K562 (cell line): ENCODE measurements at regions not wholly inside any gene's neighbourhood (a gene's known extent, or its start where the extent isn't known, plus 50 kb on each side); places are given as distances from the start of the nearest gene placed in this dataset.

Source experiments
- ATAC-seq: fragments of 200-7000 bp; cut with Tn5 transposase; 3 replicates; pipeline ENCODE4 v1.9.1; 2020; ENCODE audit warnings: moderate library complexity
- BruUV-seq: library from RNA; stranded (reverse); fragments of 400-500 nt; replicated peaks from 2 replicates; lab custom pipeline; 2021; lab: Mats Ljungman, UMichigan
- CTCF ChIA-PET: fragments of 300-600 bp; formaldehyde crosslinking; extraction: SDS; loops from one replicate; lab custom pipeline; 2021; ENCODE audit warnings: low intra/inter-chr PET ratio; lab: Yijun Ruan, JAX
- POLR2A ChIA-PET: fragments of 300-600, 350-650 bp; sonication (Branson Sonifier 250); formaldehyde crosslinking; extraction: SDS; loops from one replicate; lab custom pipeline; 2021; ENCODE audit warnings: antibody characterized with exemption, inconsistent platforms; lab: Yijun Ruan, JAX
- DNase-seq, 4 experiments: peaks; one replicate each; pipeline versions ENCODE4 v3.0.0 to v3.0.0-alpha.2; 2011 to 2018; ENCODE audit warnings: low spot score in 3 of 4, mixed read lengths in 3 of 4; ENCODE audit errors: extremely low read depth in 1 of 4
- FAIRE-seq: peaks from 2 replicates; lab custom pipeline; 2011; peaks lifted over from hg19 to GRCh38; lab: Jason Lieb, UNC
- H2AFZ ChIP-seq: 2 replicates; pipeline ENCODE4 v1.6.0; 2011; ENCODE audit warnings: low read depth, low read length, control low read depth, inconsistent platforms
- H3K27ac ChIP-seq: fragments of 200-600 bp; 3 replicates; pipeline ENCODE4 v1.8.0; 2011; ENCODE audit warnings: low read depth, mild to moderate bottlenecking, control low read depth, inconsistent platforms, low read length, moderate library complexity, mixed read lengths; ENCODE audit errors: extremely low read depth
- H3K27me3 ChIP-seq, 2 experiments: fragments of 300-600 bp in 1 of 2; 2 replicates in 1 of 2; 3 replicates in 1 of 2; pipeline versions ENCODE4 v1.6.0 to v1.8.0; 2011; ENCODE audit warnings: inconsistent platforms in 2 of 2, low read length in 2 of 2, mild to moderate bottlenecking in 1 of 2, mixed read lengths in 1 of 2, moderate library complexity in 1 of 2; ENCODE audit not compliant: control insufficient read depth in 2 of 2, insufficient read depth in 2 of 2
- H3K36me3 ChIP-seq: fragments of 300-600 bp; 3 replicates; pipeline ENCODE4 v1.8.0; 2011; ENCODE audit warnings: mild to moderate bottlenecking, low read length, inconsistent platforms; ENCODE audit not compliant: control insufficient read depth, insufficient read depth
- H3K4me1 ChIP-seq, 2 experiments: fragments of 200-600 bp in 1 of 2; replicated peaks in 1 of 2; 2 replicates in 1 of 2; 3 replicates in 1 of 2; pipeline versions ENCODE4 v1.5.1 to v1.8.0; 2011; ENCODE audit warnings: inconsistent platforms in 2 of 2, low read length in 2 of 2, mild to moderate bottlenecking in 1 of 2, mixed read lengths in 1 of 2, moderate library complexity in 1 of 2; ENCODE audit not compliant: control insufficient read depth in 2 of 2, insufficient read depth in 2 of 2
- H3K4me2 ChIP-seq: 2 replicates; pipeline ENCODE4 v1.6.1; 2011; ENCODE audit warnings: low read length, control low read depth, inconsistent platforms, mixed read lengths; ENCODE audit not compliant: insufficient read depth
- H3K4me3 ChIP-seq: fragments of 200-600 bp; sonication (generic), shearing (Covaris generic); 2 replicates; pipeline ENCODE4 v1.5.1; 2016; ENCODE audit warnings: control low read depth, inconsistent platforms
- H3K79me2 ChIP-seq: fragments of 200-600 bp; 3 replicates; pipeline ENCODE4 v1.8.0; 2011; ENCODE audit warnings: low read length, inconsistent platforms; ENCODE audit not compliant: control insufficient read depth, insufficient read depth
- H3K9ac ChIP-seq, 2 experiments: 2 replicates each; pipeline versions ENCODE4 v1.6.0 to v1.6.1; 2011; ENCODE audit warnings: low read depth in 2 of 2, low read length in 2 of 2, control low read depth in 1 of 2, inconsistent platforms in 1 of 2, mild to moderate bottlenecking in 1 of 2, mixed read lengths in 1 of 2; ENCODE audit not compliant: insufficient read depth in 1 of 2
- H3K9me1 ChIP-seq: one replicate; pipeline ENCODE4 v1.6.0; 2011; ENCODE audit warnings: inconsistent platforms, mild to moderate bottlenecking, low read length, moderate library complexity; ENCODE audit not compliant: control insufficient read depth, insufficient read depth
- H3K9me3 ChIP-seq: replicated peaks from 2 replicates; pipeline ENCODE4 v1.5.1; 2011; ENCODE audit warnings: low read depth, low read length, inconsistent platforms; ENCODE audit not compliant: control insufficient read depth, insufficient read depth
- H4K20me1 ChIP-seq: replicated peaks from 2 replicates; pipeline ENCODE4 v1.6.1; 2011; ENCODE audit warnings: low read length, inconsistent platforms, mixed read lengths; ENCODE audit not compliant: control insufficient read depth, insufficient read depth
- C11orf30 ChIP-seq: fragments of 450-650 bp; IDR thresholded peaks from 2 replicates; pipeline ENCODE4 v1.6.1; 2016; ENCODE audit warnings: low read depth, mild to moderate bottlenecking
- DACH1 ChIP-seq: fragments of 450-650 bp; IDR thresholded peaks from 2 replicates; pipeline ENCODE4 v1.6.1; 2018; ENCODE audit not compliant: partially characterized antibody
- DMBX1 ChIP-seq: fragments of 250-450 bp; sonication (Bioruptor Pico); IDR thresholded peaks from 2 replicates; pipeline ENCODE4 v1.8.0; 2022; ENCODE audit warnings: inconsistent platforms, mild to moderate bottlenecking, moderate library complexity, borderline replicate concordance
- ESRRA ChIP-seq: fragments of 450-650 bp; IDR thresholded peaks from 2 replicates; pipeline ENCODE4 v1.6.1; 2014; ENCODE audit warnings: low read depth, mild to moderate bottlenecking, moderate library complexity, borderline replicate concordance
- KLF16 ChIP-seq: IDR thresholded peaks from 2 replicates; pipeline ENCODE4 v1.6.1; 2016; ENCODE audit warnings: antibody characterized with exemption
- SMAD1 ChIP-seq: fragments of 150-350 bp; IDR thresholded peaks from 2 replicates; pipeline ENCODE4 v1.6.1; 2014; ENCODE audit warnings: low read length, low read depth; ENCODE audit not compliant: partially characterized antibody
- SP1 ChIP-seq: sonication (generic); formaldehyde crosslinking; IDR thresholded peaks from 2 replicates; pipeline ENCODE4 v1.8.1; 2022; ENCODE audit warnings: mild to moderate bottlenecking, missing genetic modification reagents
- SRSF9 ChIP-seq: fragments of 200-400 bp; formaldehyde crosslinking; IDR thresholded peaks from 2 replicates; pipeline ENCODE4 v1.6.1; 2017; ENCODE audit warnings: low read depth, low read length, borderline replicate concordance
- XRCC3 ChIP-seq: fragments of 450-650 bp; IDR thresholded peaks from 2 replicates; pipeline ENCODE4 v1.6.1; 2017; ENCODE audit warnings: mild to moderate bottlenecking, moderate library complexity
- YBX1 ChIP-seq: fragments of 450-650 bp; IDR thresholded peaks from 2 replicates; pipeline ENCODE4 v1.7.1; 2016; ENCODE audit warnings: mild to moderate bottlenecking
- ZNF12 ChIP-seq: sonication (generic); formaldehyde crosslinking; IDR thresholded peaks from 2 replicates; pipeline ENCODE4 v1.4.0; 2020; ENCODE audit warnings: mild to moderate bottlenecking, missing genetic modification reagents
- ZNF324 ChIP-seq: fragments of 250-450 bp; sonication (Bioruptor Pico); IDR thresholded peaks from 2 replicates; pipeline ENCODE4 v1.4.0; 2020; ENCODE audit warnings: mild to moderate bottlenecking
- WGBS: fragments of 100-300 bp; shearing (Covaris generic); methylation state at CpG from one replicate; pipeline ENCODE4 v1.1.6; 2016; ENCODE audit warnings: low coverage, mixed read lengths; ENCODE audit not compliant: insufficient coverage; ENCODE audit errors: missing lambda C conversion rate; 5-methylcytosine and 5-hydroxymethylcytosine counted together
- in situ Hi-C: fragments of 300-500 bp; cut with MboI; formaldehyde crosslinking; loops from 4 replicates; pipeline ENCODE4 v1.15.0; 2018; ENCODE audit warnings: inconsistent platforms, mixed read lengths
- intact Hi-C: fragments of 100-400 bp; cut with micrococcal nuclease; formaldehyde crosslinking; loops from 2 replicates; pipeline ENCODE4 v1.14.2; 2022
- TF ChIP-seq, protein P1 (sequence below), 2 experiments: fragments of 450-650 bp in 1 of 2; sonication (generic) in 1 of 2; formaldehyde crosslinking; conservative IDR thresholded peaks; 2 replicates each; pipeline versions ENCODE4 v1.4.0 to v1.8.1; 2020 to 2022; ENCODE audit warnings: mild to moderate bottlenecking in 1 of 2, missing genetic modification reagents in 1 of 2
- TF ChIP-seq, protein P2 (sequence below): fragments of 450-650 bp; formaldehyde crosslinking; IDR thresholded peaks from 2 replicates; pipeline ENCODE4 v1.4.0; 2022; ENCODE audit warnings: missing genetic modification characterization

DNA sequence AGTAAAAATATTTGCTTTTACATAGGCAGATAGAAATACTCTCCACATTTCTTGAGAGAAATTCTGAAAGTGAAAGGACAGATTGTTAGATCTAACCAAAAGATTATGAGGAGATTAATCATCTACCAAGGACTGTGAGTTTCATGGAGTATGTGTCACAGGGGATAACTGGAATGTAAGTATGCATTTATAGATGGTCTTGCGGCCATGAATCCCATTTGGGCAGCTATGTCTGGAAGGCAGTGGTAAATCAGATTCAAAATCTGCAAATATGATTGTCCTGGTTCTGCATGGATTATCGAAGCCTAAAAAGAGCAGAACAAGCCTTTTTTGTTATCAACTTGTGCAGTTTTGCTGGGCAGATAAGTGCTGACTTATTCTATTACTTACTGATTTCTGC lies 293.8 kb downstream of the RFPL4B start:
- Histone ChIP-seq H3K4me2 (no peak overlapping the region), H3K9ac (no peak overlapping the region), H3K79me2 (no peaks in the 10 kb centered on the region), H4K20me1 (no peaks in the 10 kb centered on the region), H2AFZ (no peak overlapping the region), H3K4me1 (no peaks in the 10 kb centered on the region), H3K4me3 (no peak overlapping the region), H3K36me3 (no peaks in the 10 kb centered on the region), H3K27ac (no peak overlapping the region), H3K9me1 (no peaks in the 10 kb centered on the region), H3K9me3 (no peaks in the 10 kb centered on the region)
- 37% methylated on average over 2 of the region's 2 CpGs for WGBS
- ChIA-PET CTCF (no interaction called here), POLR2A (no interaction called here)
- no TSS peak for BruUV-seq
- FAIRE-seq (no peak), ATAC-seq (no peak), DNase-seq (no peak)
- in situ Hi-C loops (no loop called here), intact Hi-C loops (no loop called here)
- no peak for TF ChIP-seq ZNF12
- TF ChIP-seq XRCC3: no peak
- no peak for TF ChIP-seq SMAD1
- no peak for TF ChIP-seq C11orf30
- no peak for TF ChIP-seq DACH1
- TF ChIP-seq ESRRA: no peak
- TF ChIP-seq SP1 (CRISPR knock-in tag): no peak
- TF ChIP-seq YBX1: no peak
- TF ChIP-seq, protein P1, sequence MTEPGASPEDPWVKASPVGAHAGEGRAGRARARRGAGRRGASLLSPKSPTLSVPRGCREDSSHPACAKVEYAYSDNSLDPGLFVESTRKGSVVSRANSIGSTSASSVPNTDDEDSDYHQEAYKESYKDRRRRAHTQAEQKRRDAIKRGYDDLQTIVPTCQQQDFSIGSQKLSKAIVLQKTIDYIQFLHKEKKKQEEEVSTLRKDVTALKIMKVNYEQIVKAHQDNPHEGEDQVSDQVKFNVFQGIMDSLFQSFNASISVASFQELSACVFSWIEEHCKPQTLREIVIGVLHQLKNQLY (CRISPR knock-in tag; conservative IDR thresholded peaks at IDR 0.05): no peak
- no peak for TF ChIP-seq DMBX1 (CRISPR knock-in tag)
- no peak for TF ChIP-seq SRSF9
- TF ChIP-seq ZNF324: no peak
- TF ChIP-seq, protein P2, sequence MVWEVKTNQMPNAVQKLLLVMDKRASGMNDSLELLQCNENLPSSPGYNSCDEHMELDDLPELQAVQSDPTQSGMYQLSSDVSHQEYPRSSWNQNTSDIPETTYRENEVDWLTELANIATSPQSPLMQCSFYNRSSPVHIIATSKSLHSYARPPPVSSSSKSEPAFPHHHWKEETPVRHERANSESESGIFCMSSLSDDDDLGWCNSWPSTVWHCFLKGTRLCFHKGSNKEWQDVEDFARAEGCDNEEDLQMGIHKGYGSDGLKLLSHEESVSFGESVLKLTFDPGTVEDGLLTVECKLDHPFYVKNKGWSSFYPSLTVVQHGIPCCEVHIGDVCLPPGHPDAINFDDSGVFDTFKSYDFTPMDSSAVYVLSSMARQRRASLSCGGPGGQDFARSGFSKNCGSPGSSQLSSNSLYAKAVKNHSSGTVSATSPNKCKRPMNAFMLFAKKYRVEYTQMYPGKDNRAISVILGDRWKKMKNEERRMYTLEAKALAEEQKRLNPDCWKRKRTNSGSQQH (CRISPR knock-in tag): no peak
- no peak for TF ChIP-seq KLF16
- TF ChIP-seq, all 486 proteins: peak for 0
- no peaks in the 10 kb centered on the region for H3K27me3 ChIP-seq
